Liver (tissue), 3 donors: ENCODE measurements at regions not wholly inside any gene's neighbourhood (a gene's known extent, or its start where the extent isn't known, plus 50 kb on each side); places are given as distances from the start of the nearest gene placed in this dataset.

Source experiments
- ATF3 ChIP-seq: IDR thresholded peaks from 2 replicates; pipeline ENCODE4 v1.6.1; 2016; ENCODE audit warnings: antibody characterized with exemption
- CTCF ChIP-seq: fragments of 150-350 bp; IDR thresholded peaks from 2 replicates; pipeline ENCODE4 v1.5.1; 2017; ENCODE audit warnings: improper control_type of control experiment, low read depth, low read length; ENCODE audit not compliant: missing input control
- EGR1 ChIP-seq, 2 donors: IDR thresholded peaks; 2 replicates each; pipeline ENCODE4 v1.6.1; 2016 to 2018; ENCODE audit warnings: antibody characterized with exemption in 2 of 2, low read depth in 2 of 2
- FOXA2 ChIP-seq: IDR thresholded peaks from 2 replicates; pipeline ENCODE4 v1.6.1; 2016; ENCODE audit warnings: antibody characterized with exemption
- GABPA ChIP-seq, 2 donors: IDR thresholded peaks in 1 of 2; conservative IDR thresholded peaks in 1 of 2; 2 replicates each; pipeline ENCODE4 v1.6.1; 2016; ENCODE audit warnings: antibody characterized with exemption in 2 of 2, mild to moderate bottlenecking in 1 of 2, moderate library complexity in 1 of 2
- HNF4A ChIP-seq, 2 donors: conservative IDR thresholded peaks; 2 replicates each; pipeline ENCODE4 v1.6.1; 2016; ENCODE audit warnings: antibody characterized with exemption in 2 of 2, mild to moderate bottlenecking in 2 of 2
- HNF4G ChIP-seq: IDR thresholded peaks from 2 replicates; pipeline ENCODE4 v1.6.1; 2016; ENCODE audit warnings: antibody characterized with exemption
- MAX ChIP-seq: IDR thresholded peaks from 2 replicates; pipeline ENCODE4 v1.6.1; 2016; ENCODE audit warnings: antibody characterized with exemption
- RAD21 ChIP-seq, 2 donors: IDR thresholded peaks; 2 replicates each; pipeline ENCODE4 v1.6.1; 2016; ENCODE audit warnings: antibody characterized with exemption in 2 of 2, mild to moderate bottlenecking in 2 of 2
- REST ChIP-seq: IDR thresholded peaks from 2 replicates; pipeline ENCODE4 v1.6.1; 2016; ENCODE audit warnings: antibody characterized with exemption, mild to moderate bottlenecking
- SP1 ChIP-seq: IDR thresholded peaks from 2 replicates; pipeline ENCODE4 v1.6.1; 2018; ENCODE audit warnings: antibody characterized with exemption, mild to moderate bottlenecking
- TAF1 ChIP-seq: conservative IDR thresholded peaks from 2 replicates; pipeline ENCODE4 v1.6.1; 2016; ENCODE audit warnings: antibody characterized with exemption, mild to moderate bottlenecking
- YY1 ChIP-seq: IDR thresholded peaks from 2 replicates; pipeline ENCODE4 v1.6.1; 2016; ENCODE audit warnings: antibody characterized with exemption, mild to moderate bottlenecking
- ZBTB33 ChIP-seq: IDR thresholded peaks from 2 replicates; pipeline ENCODE4 v1.6.1; 2016; ENCODE audit warnings: antibody characterized with exemption
- donor health status: healthy.
- donor health status: healthy.

GRCh38 chr3:22523925-22524324 is 679.2 kb upstream of the UBE2E2 start:
- TF ChIP-seq HNF4A (conservative IDR thresholded peaks at IDR 0.05) = no peak
- no peak for TF ChIP-seq YY1
- TF ChIP-seq CTCF = no peak
- TF ChIP-seq RAD21 (IDR thresholded peaks at IDR 0.05) = no peak
- no peak for TF ChIP-seq REST
- TF ChIP-seq SP1 = no peak
- TF ChIP-seq MAX = no peak
- no peak for TF ChIP-seq EGR1 (IDR thresholded peaks at IDR 0.05; ENCODE audit: low read depth in 2 of 2)
- TF ChIP-seq TAF1 = no peak
- TF ChIP-seq FOXA2 = no peak
- TF ChIP-seq GABPA (IDR thresholded peaks at IDR 0.05 in 1 of 2, conservative IDR thresholded peaks at IDR 0.05 in 1 of 2) = no peak
- TF ChIP-seq ZBTB33 = no peak
- no peak for TF ChIP-seq ATF3
- TF ChIP-seq HNF4G = no peak
